ENCODE measurements at regions not wholly inside any gene's neighbourhood (a gene's known extent, or its start where the extent isn't known, plus 50 kb on each side); places are given as distances from the start of the nearest gene placed in this dataset.

GRCh38 chr21:29450058-29450457 is 151.3 kb downstream of the BACH1 start:
- Histone ChIP-seq H3K4me1 (no peaks in the 10 kb centered on the region), H3K27ac (peak overlapping the region; percentile 29)

DNA sequence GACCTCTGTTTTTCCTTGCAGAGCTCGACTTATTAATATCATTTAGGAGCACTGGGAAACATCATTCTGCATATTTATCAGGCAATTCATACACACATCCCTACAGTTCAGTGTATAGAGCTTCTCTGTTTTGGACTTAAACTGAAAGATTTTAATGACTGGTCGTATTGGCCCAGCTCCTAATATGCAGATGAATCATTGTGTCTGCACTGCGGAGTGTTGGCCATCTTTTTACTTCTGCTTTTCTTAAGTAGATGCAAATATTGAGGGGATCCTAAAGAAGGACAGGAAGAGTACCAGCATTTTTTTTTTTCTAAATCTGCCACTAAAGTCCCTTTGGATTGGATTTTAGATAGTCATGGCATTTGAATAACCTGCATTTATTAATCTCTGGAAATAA is 154.8 kb downstream of the BACH1 start:
- H3K4me1 ChIP-seq, result no peaks in the 10 kb centered on the region
- H3K27me3 ChIP-seq, result no peaks in the 10 kb centered on the region
- H3K9ac ChIP-seq (ENCODE audit: low read depth in 2 of 2, low read length in 2 of 2), result no peak overlapping the region
- no peak overlapping the region for H3K4me3 ChIP-seq
- H3K9me3 ChIP-seq, result no peaks in the 10 kb centered on the region
- TF ChIP-seq, protein P1, sequence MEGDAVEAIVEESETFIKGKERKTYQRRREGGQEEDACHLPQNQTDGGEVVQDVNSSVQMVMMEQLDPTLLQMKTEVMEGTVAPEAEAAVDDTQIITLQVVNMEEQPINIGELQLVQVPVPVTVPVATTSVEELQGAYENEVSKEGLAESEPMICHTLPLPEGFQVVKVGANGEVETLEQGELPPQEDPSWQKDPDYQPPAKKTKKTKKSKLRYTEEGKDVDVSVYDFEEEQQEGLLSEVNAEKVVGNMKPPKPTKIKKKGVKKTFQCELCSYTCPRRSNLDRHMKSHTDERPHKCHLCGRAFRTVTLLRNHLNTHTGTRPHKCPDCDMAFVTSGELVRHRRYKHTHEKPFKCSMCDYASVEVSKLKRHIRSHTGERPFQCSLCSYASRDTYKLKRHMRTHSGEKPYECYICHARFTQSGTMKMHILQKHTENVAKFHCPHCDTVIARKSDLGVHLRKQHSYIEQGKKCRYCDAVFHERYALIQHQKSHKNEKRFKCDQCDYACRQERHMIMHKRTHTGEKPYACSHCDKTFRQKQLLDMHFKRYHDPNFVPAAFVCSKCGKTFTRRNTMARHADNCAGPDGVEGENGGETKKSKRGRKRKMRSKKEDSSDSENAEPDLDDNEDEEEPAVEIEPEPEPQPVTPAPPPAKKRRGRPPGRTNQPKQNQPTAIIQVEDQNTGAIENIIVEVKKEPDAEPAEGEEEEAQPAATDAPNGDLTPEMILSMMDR (IDR thresholded peaks at IDR 0.05), result no peak
- no peak overlapping the region for H3K27ac ChIP-seq
- H3K36me3 ChIP-seq, result no peaks in the 10 kb centered on the region
- no peak for DNase-seq
- intact Hi-C loops (cut with DNase I), result no loop called here

More at GRCh38 chr21:29450058-29450457, 151.3 kb downstream of the BACH1 start:
- TF ChIP-seq, protein P1 (IDR thresholded peaks at IDR 0.05), result no peak
- Histone ChIP-seq H3K27me3 (no peaks in the 10 kb centered on the region), H3K4me3 (no peak overlapping the region), H3K9me3 (no peaks in the 10 kb centered on the region), H3K9ac (ENCODE audit: low read depth in 2 of 2, low read length in 2 of 2) (no peak overlapping the region), H3K36me3 (no peaks in the 10 kb centered on the region)
- intact Hi-C loops (cut with DNase I), result no loop called here
- no peak for DNase-seq

- Histone ChIP-seq H3K27me3 (no peaks in the 10 kb centered on the region), H3K9me3 (no peaks in the 10 kb centered on the region), H3K36me3 (no peaks in the 10 kb centered on the region), H3K9ac (ENCODE audit: low read depth in 2 of 2, low read length in 2 of 2) (no peak overlapping the region), H3K27ac (no peak overlapping the region), H3K4me1 (no peaks in the 10 kb centered on the region), H3K4me3 (no peak overlapping the region)
- intact Hi-C loops (cut with DNase I), result no loop called here
- DNase-seq, result no peak
- TF ChIP-seq, protein P1 (IDR thresholded peaks at IDR 0.05), result no peak
Observed at GRCh38 chr21:29454179-29454578, 155.5 kb downstream of the BACH1 start.

DNA sequence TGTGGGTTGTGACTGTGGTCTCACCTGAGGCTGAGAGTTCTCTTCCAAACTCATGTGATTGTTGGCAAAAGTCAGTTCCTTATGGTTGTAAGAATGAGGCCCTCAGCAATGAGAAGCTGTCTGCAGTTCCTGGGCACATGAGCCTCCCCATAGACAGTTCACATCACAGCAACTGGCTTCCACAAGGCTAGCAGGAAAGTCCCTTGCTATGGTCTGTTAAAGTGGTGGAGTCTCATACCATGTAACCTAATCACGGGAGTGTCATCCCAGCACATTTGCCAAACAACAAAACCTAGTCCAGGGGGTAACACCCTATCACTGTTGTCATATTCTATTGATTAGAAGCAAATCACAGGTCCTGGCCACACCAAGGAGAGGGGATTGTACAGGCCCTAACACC is 163.8 kb downstream of the BACH1 start:
- no peaks in the 10 kb centered on the region for H3K9me3 ChIP-seq
- intact Hi-C loops (cut with DNase I), result no loop called here
- TF ChIP-seq, protein P1 (IDR thresholded peaks at IDR 0.05), result no peak

DNA sequence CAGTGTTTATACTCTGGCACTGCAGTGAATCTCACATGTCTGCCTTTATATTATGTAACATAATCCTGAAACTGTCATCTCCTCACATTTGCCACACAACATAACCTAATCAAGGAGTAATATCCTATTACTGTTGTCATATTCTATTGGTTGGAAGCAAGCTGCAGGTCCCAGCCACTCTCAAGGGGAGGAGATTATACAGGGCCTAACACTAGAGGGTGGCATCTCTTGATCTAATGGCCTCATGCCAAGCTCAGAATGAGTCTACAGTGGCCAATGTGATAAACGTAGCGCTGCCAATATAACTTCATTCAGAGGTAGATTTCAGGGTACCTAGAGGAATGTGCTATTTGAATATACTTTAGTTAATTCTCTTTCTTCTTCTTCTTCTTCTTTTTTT is 166.8 kb downstream of the BACH1 start:
- Histone ChIP-seq H3K4me1 (no peaks in the 10 kb centered on the region), H3K27me3 (no peaks in the 10 kb centered on the region), H3K27ac (no peak overlapping the region), H3K36me3 (no peaks in the 10 kb centered on the region), H3K9ac (ENCODE audit: low read depth in 2 of 2, low read length in 2 of 2) (no peak overlapping the region), H3K9me3 (no peaks in the 10 kb centered on the region), H3K4me3 (no peak overlapping the region)
- DNase-seq, result no peak
- TF ChIP-seq, protein P1 (IDR thresholded peaks at IDR 0.05), result no peak
- intact Hi-C loops (cut with DNase I), result no loop called here

More for the DNA sequence above, 163.8 kb downstream of the BACH1 start:
- DNase-seq, result no peak
- no peaks in the 10 kb centered on the region for H3K4me1 ChIP-seq
- H3K4me3 ChIP-seq, result no peak overlapping the region
- H3K9ac ChIP-seq (ENCODE audit: low read depth in 2 of 2, low read length in 2 of 2), result no peak overlapping the region
- no peaks in the 10 kb centered on the region for H3K36me3 ChIP-seq
- H3K27ac ChIP-seq, result no peak overlapping the region
- no peaks in the 10 kb centered on the region for H3K27me3 ChIP-seq

GRCh38 chr21:29466532-29466931 is 167.8 kb downstream of the BACH1 start:
- no peak overlapping the region for H3K9ac ChIP-seq (ENCODE audit: low read depth in 2 of 2, low read length in 2 of 2)
- H3K36me3 ChIP-seq, result no peaks in the 10 kb centered on the region
- H3K4me1 ChIP-seq, result no peaks in the 10 kb centered on the region
- H3K27ac ChIP-seq, result no peak overlapping the region
- TF ChIP-seq, protein P1 (IDR thresholded peaks at IDR 0.05), result no peak
- H3K4me3 ChIP-seq, result no peak overlapping the region
- H3K27me3 ChIP-seq, result no peaks in the 10 kb centered on the region
- no peak for DNase-seq
- intact Hi-C loops (cut with DNase I), result no loop called here
- H3K9me3 ChIP-seq, result no peaks in the 10 kb centered on the region

All from colonic mucosa (tissue), 4 donors.